Ovary (tissue), 7 donors: ENCODE measurements at regions not wholly inside any gene's neighbourhood (a gene's known extent, or its start where the extent isn't known, plus 50 kb on each side); places are given as distances from the start of the nearest gene placed in this dataset.

ENCODE experiments used
- DNase-seq, 5 donors: peaks; one replicate each; pipeline ENCODE4 v3.0.0-alpha.2; 2019 to 2020
- H3K27ac ChIP-seq, 2 donors: fragments of 200-600 bp; one replicate each; pipeline versions ENCODE4 v1.5.1 to v1.8.0; 2019 to 2022
- H3K27me3 ChIP-seq: fragments of 200-600 bp; one replicate; pipeline ENCODE4 v1.8.0; 2022
- H3K36me3 ChIP-seq: fragments of 200-600 bp; sonication (generic); one replicate; pipeline ENCODE4 v1.5.1; 2019
- H3K4me1 ChIP-seq: one replicate; pipeline ENCODE4 v1.8.1; 2013; ENCODE audit warnings: mild to moderate bottlenecking, moderate library complexity; ENCODE audit not compliant: insufficient read depth
- H3K4me3 ChIP-seq: fragments of 200-600 bp; sonication (generic); one replicate; pipeline ENCODE4 v1.5.1; 2017
- H3K9me3 ChIP-seq, 2 donors: fragments of 200-600 bp in 1 of 2; sonication (generic) in 1 of 2; one replicate each; pipeline versions ENCODE4 v1.5.1 to v1.8.1; 2013 to 2019; ENCODE audit warnings: mild to moderate bottlenecking in 1 of 2, moderate library complexity in 1 of 2
- EP300 ChIP-seq: sonication (generic); formaldehyde crosslinking; IDR thresholded peaks from one replicate; pipeline ENCODE4 v1.6.1; 2017; ENCODE audit warnings: antibody characterized with exemption
- POLR2A ChIP-seq: fragments of 450-650 bp; IDR thresholded peaks from one replicate; pipeline ENCODE4 v1.6.1; 2017; ENCODE audit warnings: antibody characterized with exemption, mild to moderate bottlenecking, moderate library complexity
- WGBS, 3 donors: extraction: QIAGEN DNeasy Blood & Tissue Kit in 1 of 3; methylation state at CpG; one replicate each; pipeline versions ENCODE4 v1.1.5 to v1.1.7; 2013 to 2017; 5-methylcytosine and 5-hydroxymethylcytosine counted together
- intact Hi-C, 4 donors: fragments of 100-400 bp; cut with DNase I; formaldehyde crosslinking; loops; one replicate each; pipeline versions ENCODE4 v1.11.0 to v1.15.1; 2022 to 2023
- TF ChIP-seq, protein P1 (sequence below), 3 donors: fragments of 450-650 bp in 2 of 3; fragments of 200-600 bp in 1 of 3; IDR thresholded peaks; one replicate each; pipeline versions ENCODE4 v1.5.1 to v1.8.0; 2016 to 2022; ENCODE audit warnings: antibody characterized with exemption in 3 of 3, mild to moderate bottlenecking in 1 of 3
- donor health status: DM: no; HTN: no; CAD: no; lungs with moderate emphysema.
- donor health status: DM: no; HTN: no; CAD: no.
- donor health status: Bipolar disorder and iron deficiency.
- donor health status: DM: no; HTN: no; CAD: no.
- donor health status: DM: yes; HTN: yes; CAD: no.

GRCh38 chr3:145639875-145640274 lies 521.1 kb downstream of the PLOD2 start:
- no peaks in the 10 kb centered on the region for H3K36me3 ChIP-seq
- DNase-seq, result no peak
- H3K27me3 ChIP-seq, result no peaks in the 10 kb centered on the region
- H3K4me1 ChIP-seq, result no peaks in the 10 kb centered on the region
- H3K27ac ChIP-seq, result no peak overlapping the region
- TF ChIP-seq, protein P1, sequence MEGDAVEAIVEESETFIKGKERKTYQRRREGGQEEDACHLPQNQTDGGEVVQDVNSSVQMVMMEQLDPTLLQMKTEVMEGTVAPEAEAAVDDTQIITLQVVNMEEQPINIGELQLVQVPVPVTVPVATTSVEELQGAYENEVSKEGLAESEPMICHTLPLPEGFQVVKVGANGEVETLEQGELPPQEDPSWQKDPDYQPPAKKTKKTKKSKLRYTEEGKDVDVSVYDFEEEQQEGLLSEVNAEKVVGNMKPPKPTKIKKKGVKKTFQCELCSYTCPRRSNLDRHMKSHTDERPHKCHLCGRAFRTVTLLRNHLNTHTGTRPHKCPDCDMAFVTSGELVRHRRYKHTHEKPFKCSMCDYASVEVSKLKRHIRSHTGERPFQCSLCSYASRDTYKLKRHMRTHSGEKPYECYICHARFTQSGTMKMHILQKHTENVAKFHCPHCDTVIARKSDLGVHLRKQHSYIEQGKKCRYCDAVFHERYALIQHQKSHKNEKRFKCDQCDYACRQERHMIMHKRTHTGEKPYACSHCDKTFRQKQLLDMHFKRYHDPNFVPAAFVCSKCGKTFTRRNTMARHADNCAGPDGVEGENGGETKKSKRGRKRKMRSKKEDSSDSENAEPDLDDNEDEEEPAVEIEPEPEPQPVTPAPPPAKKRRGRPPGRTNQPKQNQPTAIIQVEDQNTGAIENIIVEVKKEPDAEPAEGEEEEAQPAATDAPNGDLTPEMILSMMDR (IDR thresholded peaks at IDR 0.05), result no peak
- TF ChIP-seq POLR2A (no peak), EP300 (no peak)
- H3K4me3 ChIP-seq, result no peak overlapping the region
- no peaks in the 10 kb centered on the region for H3K9me3 ChIP-seq
- intact Hi-C loops, result no loop called here
- 93 to 95% (median 94%) methylated on average over 3 of the region's 3 CpGs for WGBS, 3 donors

- Histone ChIP-seq H3K36me3 (no peaks in the 10 kb centered on the region), H3K27ac (no peak overlapping the region), H3K4me3 (no peak overlapping the region), H3K27me3 (no peaks in the 10 kb centered on the region), H3K9me3 (no peaks in the 10 kb centered on the region), H3K4me1 (no peaks in the 10 kb centered on the region)
- no peak for DNase-seq
- intact Hi-C loops, result no loop called here
- no peak for TF ChIP-seq POLR2A
- TF ChIP-seq EP300, result no peak
- TF ChIP-seq, protein P1 (IDR thresholded peaks at IDR 0.05), result no peak
Observed at GRCh38 chr3:145648396-145648795, 512.6 kb downstream of the PLOD2 start.

- no peaks in the 10 kb centered on the region for H3K4me1 ChIP-seq
- TF ChIP-seq, protein P1 (IDR thresholded peaks at IDR 0.05), result no peak
- TF ChIP-seq POLR2A, result no peak
- TF ChIP-seq EP300, result no peak
- intact Hi-C loops, result no loop called here
- H3K36me3 ChIP-seq, result no peaks in the 10 kb centered on the region
- 94 to 97% (median 96%) methylated on average over 8 of the region's 8 CpGs for WGBS, 3 donors
- H3K9me3 ChIP-seq, result no peaks in the 10 kb centered on the region
- no peaks in the 10 kb centered on the region for H3K27me3 ChIP-seq
- DNase-seq, result no peak
- no peak overlapping the region for H3K4me3 ChIP-seq
- H3K27ac ChIP-seq, result no peak overlapping the region
Observed at GRCh38 chr3:145649368-145649887, 511.6 kb downstream of the PLOD2 start.

GRCh38 chr3:145650170-145650569 lies 510.8 kb downstream of the PLOD2 start:
- no peak overlapping the region for H3K27ac ChIP-seq
- no peak for TF ChIP-seq POLR2A
- TF ChIP-seq, protein P1 (IDR thresholded peaks at IDR 0.05), result no peak
- no peak for TF ChIP-seq EP300
- H3K36me3 ChIP-seq, result no peaks in the 10 kb centered on the region
- 93 to 97% (median 96%) methylated on average over 4 of the region's 4 CpGs for WGBS, 3 donors
- H3K4me1 ChIP-seq, result no peaks in the 10 kb centered on the region
- intact Hi-C loops, result no loop called here
- no peaks in the 10 kb centered on the region for H3K27me3 ChIP-seq
- no peak overlapping the region for H3K4me3 ChIP-seq
- H3K9me3 ChIP-seq, result no peaks in the 10 kb centered on the region
- DNase-seq, result no peak

DNA sequence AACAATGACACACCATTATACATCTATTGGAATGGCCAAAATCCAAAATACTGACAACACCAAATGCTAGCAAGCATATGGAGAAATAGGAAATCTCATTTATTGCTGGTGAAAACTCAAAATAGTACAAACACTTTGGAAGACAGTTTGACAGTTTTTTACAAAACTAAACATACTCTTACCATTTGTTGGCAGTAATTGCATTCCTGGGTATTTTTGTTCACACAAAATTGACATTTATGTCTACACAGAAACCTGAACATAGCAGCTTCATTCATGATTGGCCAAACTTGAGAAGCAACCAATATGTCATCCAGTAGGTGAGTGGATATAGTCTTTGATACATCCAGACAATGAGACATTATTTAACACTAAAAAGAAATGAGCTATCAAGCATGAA lies 489.9 kb downstream of the PLOD2 start:
- H3K9me3 ChIP-seq, result no peaks in the 10 kb centered on the region

More for the DNA sequence above, 489.9 kb downstream of the PLOD2 start:
- Histone ChIP-seq H3K36me3 (no peaks in the 10 kb centered on the region), H3K4me3 (no peak overlapping the region), H3K27me3 (no peaks in the 10 kb centered on the region), H3K4me1 (no peaks in the 10 kb centered on the region), H3K27ac (no peak overlapping the region)
- intact Hi-C loops, result no loop called here
- TF ChIP-seq POLR2A, result no peak
- TF ChIP-seq, protein P1 (IDR thresholded peaks at IDR 0.05), result no peak
- no peak for TF ChIP-seq EP300
- DNase-seq, result no peak
